Spleen (tissue), 7 donors: ENCODE measurements at regions not wholly inside any gene's neighbourhood (a gene's known extent, or its start where the extent isn't known, plus 50 kb on each side); places are given as distances from the start of the nearest gene placed in this dataset.

Experiments used
- POLR2A ChIP-seq, 3 donors: fragments of 450-650 bp; IDR thresholded peaks; one replicate each; pipeline ENCODE4 v1.5.1; 2017; ENCODE audit warnings: antibody characterized with exemption in 3 of 3, mild to moderate bottlenecking in 1 of 3
- TF ChIP-seq, protein P1 (sequence below), 11 experiments: fragments of 200-600 bp in 7 of 11; fragments of 450-650 bp in 4 of 11; sonication (generic) in 4 of 11; IDR thresholded peaks in 8 of 11; conservative IDR thresholded peaks in 3 of 11; 1 replicate in 7 of 11; 2 replicates in 4 of 11; pipeline versions ENCODE4 v1.4.0 to v1.8.0; 2016 to 2021; ENCODE audit warnings: antibody characterized with exemption in 11 of 11, inconsistent platforms in 4 of 11, mild to moderate bottlenecking in 1 of 11
- donor health status: DM: no; HTN: no; CAD: no; lungs with moderate emphysema.
- donor health status: DM: no; HTN: no; CAD: no.
- donor health status: DM: no; HTN: no; CAD: no.

DNA sequence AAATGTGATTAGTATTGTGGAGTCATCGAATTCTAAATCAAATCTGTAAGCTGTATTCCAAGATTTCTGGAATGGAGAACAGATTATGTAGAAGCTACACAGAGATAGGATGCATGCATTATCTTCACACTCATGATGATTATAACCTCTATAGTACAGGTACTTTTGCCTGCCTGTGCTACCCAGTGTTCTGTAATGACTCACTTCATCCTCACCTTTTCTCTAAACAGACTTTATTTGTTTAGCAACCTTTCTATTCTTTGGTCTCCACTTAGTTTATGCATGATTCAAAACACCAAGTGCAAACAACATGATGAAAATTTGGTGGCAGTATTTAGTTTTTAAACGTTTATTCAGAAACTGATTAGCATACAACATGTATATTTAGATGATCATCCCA, 68.4 kb upstream of the PRPS1L1 start:
- no peak for TF ChIP-seq POLR2A (IDR thresholded peaks at IDR 0.05)
- TF ChIP-seq, protein P1, sequence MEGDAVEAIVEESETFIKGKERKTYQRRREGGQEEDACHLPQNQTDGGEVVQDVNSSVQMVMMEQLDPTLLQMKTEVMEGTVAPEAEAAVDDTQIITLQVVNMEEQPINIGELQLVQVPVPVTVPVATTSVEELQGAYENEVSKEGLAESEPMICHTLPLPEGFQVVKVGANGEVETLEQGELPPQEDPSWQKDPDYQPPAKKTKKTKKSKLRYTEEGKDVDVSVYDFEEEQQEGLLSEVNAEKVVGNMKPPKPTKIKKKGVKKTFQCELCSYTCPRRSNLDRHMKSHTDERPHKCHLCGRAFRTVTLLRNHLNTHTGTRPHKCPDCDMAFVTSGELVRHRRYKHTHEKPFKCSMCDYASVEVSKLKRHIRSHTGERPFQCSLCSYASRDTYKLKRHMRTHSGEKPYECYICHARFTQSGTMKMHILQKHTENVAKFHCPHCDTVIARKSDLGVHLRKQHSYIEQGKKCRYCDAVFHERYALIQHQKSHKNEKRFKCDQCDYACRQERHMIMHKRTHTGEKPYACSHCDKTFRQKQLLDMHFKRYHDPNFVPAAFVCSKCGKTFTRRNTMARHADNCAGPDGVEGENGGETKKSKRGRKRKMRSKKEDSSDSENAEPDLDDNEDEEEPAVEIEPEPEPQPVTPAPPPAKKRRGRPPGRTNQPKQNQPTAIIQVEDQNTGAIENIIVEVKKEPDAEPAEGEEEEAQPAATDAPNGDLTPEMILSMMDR (IDR thresholded peaks at IDR 0.05 in 8 of 11, conservative IDR thresholded peaks at IDR 0.05 in 3 of 11): no peak
